ENCODE measurements at regions not wholly inside any gene's neighbourhood (a gene's known extent, or its start where the extent isn't known, plus 50 kb on each side); places are given as distances from the start of the nearest gene placed in this dataset.

GRCh38 chr18:78766651-78767533 is 212.7 kb upstream of the SALL3 start:
- Histone ChIP-seq H3K4me1 (ENCODE audit: insufficient read depth, insufficient read length) (peaks cover 3% of the 10 kb centered on the region), H3K9me3 (ENCODE audit: insufficient read depth, low read length) (peaks cover 12% of the 10 kb centered on the region; the same call in 1 of the 2 replicates), H3K36me3 (ENCODE audit: insufficient read depth, insufficient read length, low read length) (no peaks in the 10 kb centered on the region), H3K4me3 (ENCODE audit: insufficient read length, low read depth) (no peak overlapping the region), H3K27me3 (ENCODE audit: insufficient read depth, insufficient read length) (no peaks in the 10 kb centered on the region), H3K9ac (ENCODE audit: insufficient read length, low read depth) (no peak overlapping the region)
- DNase-seq (ENCODE audit: low read depth, low spot score), result no peak
- TF ChIP-seq YY1 (IDR thresholded peaks at IDR 0.05; ENCODE audit: insufficient read depth, insufficient read length) (no peak), ZNF274 (IDR thresholded peaks at IDR 0.05; ENCODE audit: low read depth, low read length) (no peak), SUZ12 (IDR thresholded peaks at IDR 0.05; ENCODE audit: extremely low read depth, insufficient read depth, insufficient read length) (no peak)

- Histone ChIP-seq H3K36me3 (ENCODE audit: insufficient read depth, insufficient read length, low read length) (no peaks in the 10 kb centered on the region), H3K9me3 (ENCODE audit: insufficient read depth, low read length) (peaks cover 6% of the 10 kb centered on the region; the same call in 1 of the 2 replicates), H3K4me3 (ENCODE audit: insufficient read length, low read depth) (no peak overlapping the region), H3K4me1 (ENCODE audit: insufficient read depth, insufficient read length) (peaks cover 3% of the 10 kb centered on the region), H3K9ac (ENCODE audit: insufficient read length, low read depth) (no peak overlapping the region), H3K27me3 (ENCODE audit: insufficient read depth, insufficient read length) (no peaks in the 10 kb centered on the region)
- DNase-seq (ENCODE audit: low read depth, low spot score), result no peak
- TF ChIP-seq SUZ12 (IDR thresholded peaks at IDR 0.05; ENCODE audit: extremely low read depth, insufficient read depth, insufficient read length) (no peak), YY1 (IDR thresholded peaks at IDR 0.05; ENCODE audit: insufficient read depth, insufficient read length) (no peak), ZNF274 (IDR thresholded peaks at IDR 0.05; ENCODE audit: low read depth, low read length) (no peak)
Measured at GRCh38 chr18:78767648-78768071, 212.0 kb upstream of the SALL3 start.

GRCh38 chr18:78768221-78768620 is 211.4 kb upstream of the SALL3 start:
- DNase-seq (ENCODE audit: low read depth, low spot score), result no peak
- no peak for TF ChIP-seq SUZ12 (IDR thresholded peaks at IDR 0.05; ENCODE audit: extremely low read depth, insufficient read depth, insufficient read length)
- TF ChIP-seq ZNF274 (IDR thresholded peaks at IDR 0.05; ENCODE audit: low read depth, low read length), result no peak
- Histone ChIP-seq H3K4me3 (ENCODE audit: insufficient read length, low read depth) (no peak overlapping the region), H3K9ac (ENCODE audit: insufficient read length, low read depth) (no peak overlapping the region), H3K9me3 (ENCODE audit: insufficient read depth, low read length) (0 out of 2 replicates have a peak, but pooled peaks cover under 1% of the 10 kb centered on the region), H3K36me3 (ENCODE audit: insufficient read depth, insufficient read length, low read length) (no peaks in the 10 kb centered on the region), H3K4me1 (ENCODE audit: insufficient read depth, insufficient read length) (peaks cover 7% of the 10 kb centered on the region), H3K27me3 (ENCODE audit: insufficient read depth, insufficient read length) (no peaks in the 10 kb centered on the region)

DNA sequence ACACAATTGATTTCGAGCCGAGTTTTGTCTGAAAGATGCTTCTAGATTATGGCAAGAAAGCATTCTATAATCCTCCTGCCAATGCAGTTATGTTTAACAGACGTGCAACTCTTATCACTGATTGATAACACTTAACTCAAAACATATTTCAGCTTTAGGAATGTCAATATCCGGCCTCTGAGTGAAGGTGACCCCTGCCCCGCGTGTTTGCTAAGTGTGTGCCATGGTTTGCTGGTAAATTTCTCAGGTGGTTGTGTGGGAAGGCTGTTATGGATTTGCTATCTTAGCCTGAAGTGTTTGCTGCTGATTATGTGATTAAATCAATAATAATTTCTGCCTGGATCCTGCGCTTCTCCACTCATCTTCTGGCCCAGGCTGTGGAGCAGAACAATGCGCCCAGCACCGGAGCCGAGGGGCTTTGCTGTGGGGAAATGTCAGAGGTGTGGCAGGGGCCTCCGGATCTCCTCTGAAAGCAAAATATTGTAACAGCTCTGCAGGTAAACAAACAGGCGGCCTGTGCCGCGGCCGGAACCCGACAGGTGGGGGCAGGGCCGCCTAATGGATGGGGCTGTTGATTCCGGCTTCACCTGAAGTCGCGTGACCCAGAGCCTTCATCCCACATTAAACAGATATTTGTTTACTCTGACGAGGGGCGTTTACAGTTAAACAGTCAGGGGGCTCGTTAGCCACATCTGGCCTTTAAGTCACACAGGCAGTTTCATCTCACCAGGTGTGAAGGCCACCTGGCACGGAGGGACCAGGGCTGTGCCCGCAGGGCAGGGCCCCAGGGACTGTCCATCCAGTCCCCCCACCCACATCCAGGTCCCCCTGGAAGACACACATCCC is 210.7 kb upstream of the SALL3 start:
- TF ChIP-seq ZNF274 (IDR thresholded peaks at IDR 0.05; ENCODE audit: low read depth, low read length), result no peak
- no peak for TF ChIP-seq SUZ12 (IDR thresholded peaks at IDR 0.05; ENCODE audit: extremely low read depth, insufficient read depth, insufficient read length)
- TF ChIP-seq YY1 (IDR thresholded peaks at IDR 0.05; ENCODE audit: insufficient read depth, insufficient read length), result no peak
- Histone ChIP-seq H3K4me1 (ENCODE audit: insufficient read depth, insufficient read length) (peaks cover 12% of the 10 kb centered on the region), H3K9me3 (ENCODE audit: insufficient read depth, low read length) (no peaks in the 10 kb centered on the region), H3K4me3 (ENCODE audit: insufficient read length, low read depth) (no peak overlapping the region), H3K36me3 (ENCODE audit: insufficient read depth, insufficient read length, low read length) (no peaks in the 10 kb centered on the region), H3K9ac (ENCODE audit: insufficient read length, low read depth) (no peak overlapping the region), H3K27me3 (ENCODE audit: insufficient read depth, insufficient read length) (no peaks in the 10 kb centered on the region)
- DNase-seq (ENCODE audit: low read depth, low spot score), result no peak

- TF ChIP-seq YY1 (IDR thresholded peaks at IDR 0.05; ENCODE audit: insufficient read depth, insufficient read length), result no peak
- DNase-seq (ENCODE audit: low read depth, low spot score), result no peak
- no peaks in the 10 kb centered on the region for H3K27me3 ChIP-seq (ENCODE audit: insufficient read depth, insufficient read length)
- peaks cover 12% of the 10 kb centered on the region for H3K4me1 ChIP-seq (ENCODE audit: insufficient read depth, insufficient read length)
- no peak overlapping the region for H3K4me3 ChIP-seq (ENCODE audit: insufficient read length, low read depth)
- no peaks in the 10 kb centered on the region for H3K36me3 ChIP-seq (ENCODE audit: insufficient read depth, insufficient read length, low read length)
- H3K9ac ChIP-seq (ENCODE audit: insufficient read length, low read depth), result no peak overlapping the region
- H3K9me3 ChIP-seq (ENCODE audit: insufficient read depth, low read length), result no peaks in the 10 kb centered on the region
Measured at GRCh38 chr18:78769502-78770105, 210.0 kb upstream of the SALL3 start.

- no peak for TF ChIP-seq ZNF274 (IDR thresholded peaks at IDR 0.05; ENCODE audit: low read depth, low read length)
- no peak for TF ChIP-seq YY1 (IDR thresholded peaks at IDR 0.05; ENCODE audit: insufficient read depth, insufficient read length)
- no peak for TF ChIP-seq SUZ12 (IDR thresholded peaks at IDR 0.05; ENCODE audit: extremely low read depth, insufficient read depth, insufficient read length)
- peaks cover 12% of the 10 kb centered on the region for H3K4me1 ChIP-seq (ENCODE audit: insufficient read depth, insufficient read length)
- DNase-seq (ENCODE audit: low read depth, low spot score), result no peak
Measured at GRCh38 chr18:78770139-78770822, 209.3 kb upstream of the SALL3 start.

More at GRCh38 chr18:78770139-78770822, 209.3 kb upstream of the SALL3 start:
- Histone ChIP-seq H3K4me3 (ENCODE audit: insufficient read length, low read depth) (no peak overlapping the region), H3K36me3 (ENCODE audit: insufficient read depth, insufficient read length, low read length) (no peaks in the 10 kb centered on the region), H3K27me3 (ENCODE audit: insufficient read depth, insufficient read length) (no peaks in the 10 kb centered on the region), H3K9ac (ENCODE audit: insufficient read length, low read depth) (no peak overlapping the region), H3K9me3 (ENCODE audit: insufficient read depth, low read length) (no peaks in the 10 kb centered on the region)
